GM19240 (cell line): ENCODE measurements at regions not wholly inside any gene's neighbourhood (a gene's known extent, or its start where the extent isn't known, plus 50 kb on each side); places are given as distances from the start of the nearest gene placed in this dataset.
"Not testable (repeated sequence)": the region's sequence is repeated elsewhere in the genome, so short reads cannot be mapped to it uniquely, and the experiment has no call there.

Source experiments
- DNase-seq: peaks from one replicate; pipeline ENCODE4 v3.0.0; 2011; ENCODE audit warnings: low spot score; ENCODE audit not compliant: insufficient read length

GRCh38 chr5:163943546-163943945, 438.1 kb downstream of the MAT2B start:
- no peak for DNase-seq

DNA sequence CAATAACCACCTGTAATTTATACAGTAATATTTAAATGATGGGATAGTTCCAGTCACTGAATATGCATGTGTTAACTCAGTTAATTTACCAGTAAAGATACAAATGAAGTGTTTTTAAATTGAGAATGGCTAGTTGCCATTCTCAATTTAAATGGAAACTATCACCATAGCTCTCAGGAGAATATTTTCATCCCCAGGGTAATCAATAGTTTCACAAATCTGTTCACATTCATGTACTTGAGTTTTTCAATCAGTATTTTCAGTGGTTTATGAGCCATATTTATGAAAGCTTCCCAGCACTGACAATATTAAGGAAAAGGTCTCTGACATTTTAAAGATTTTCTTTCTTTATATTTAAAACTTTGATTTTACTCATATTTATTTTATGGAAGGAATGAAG, 439.3 kb downstream of the MAT2B start:
- no peak for DNase-seq

DNA sequence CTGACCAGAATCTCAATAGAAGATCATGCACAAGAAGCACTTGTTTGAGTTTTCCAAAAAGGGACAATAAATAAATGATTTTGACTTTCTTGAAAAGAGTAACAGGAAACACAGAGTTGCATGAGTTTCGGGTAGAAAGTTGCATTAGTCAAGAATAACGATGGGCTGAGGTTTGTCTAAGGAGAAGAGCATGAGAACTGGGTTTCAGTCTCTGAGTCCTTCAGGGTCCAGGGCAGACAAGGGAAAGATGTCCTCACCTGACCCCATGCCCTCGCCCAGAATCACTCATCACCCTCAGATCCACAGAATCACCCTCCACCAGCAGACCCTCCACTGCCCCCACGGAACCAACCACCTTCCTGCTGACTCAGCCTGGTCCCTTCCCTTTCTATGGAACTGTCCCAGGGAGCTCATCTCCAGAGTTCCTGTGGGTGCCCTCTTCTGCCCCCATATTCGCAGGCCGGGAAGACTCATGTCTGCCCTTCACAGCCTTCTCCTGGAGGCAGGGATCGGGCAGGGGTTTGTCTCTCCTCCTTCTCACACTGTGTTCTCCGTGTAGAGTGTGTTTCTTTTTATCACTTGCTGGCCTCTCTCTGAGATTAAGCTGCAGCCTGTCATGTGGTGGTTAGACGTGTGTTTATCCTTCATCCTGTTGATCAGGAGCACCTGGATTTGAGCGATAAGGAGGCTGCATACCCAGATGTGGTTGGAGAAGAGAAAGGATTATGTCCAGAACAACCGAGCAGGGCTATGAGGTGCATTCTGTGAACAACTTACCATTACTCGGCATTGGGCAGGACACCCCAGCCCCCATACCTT, 442.6 kb downstream of the MAT2B start:
- no peak for DNase-seq

- no peak for DNase-seq
Observed at GRCh38 chr5:163950248-163950647, 444.8 kb downstream of the MAT2B start.

GRCh38 chr5:163951069-163951468, 445.6 kb downstream of the MAT2B start:
- DNase-seq = no peak

DNA sequence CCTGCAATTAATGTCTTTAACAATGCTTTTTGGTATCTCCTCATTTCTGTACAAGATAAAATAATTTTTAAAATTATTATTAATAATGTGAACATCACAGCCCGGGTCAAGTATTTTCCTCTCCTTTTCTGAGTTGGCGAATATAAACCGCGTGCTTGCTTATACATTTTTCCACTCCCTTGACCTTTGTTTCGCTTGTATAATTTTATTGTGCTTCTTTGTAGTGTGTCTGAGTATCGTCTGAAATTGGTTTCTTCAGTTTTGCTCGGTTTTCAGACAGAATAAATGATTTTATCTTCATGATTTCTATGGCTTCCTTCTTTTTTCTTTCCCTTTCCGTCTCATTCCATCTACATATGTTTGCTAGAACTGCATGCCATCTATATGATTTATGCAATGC, 448.5 kb downstream of the MAT2B start:
- no peak for DNase-seq

GRCh38 chr5:163961230-163961629, 455.8 kb downstream of the MAT2B start:
- not testable (repeated sequence) for DNase-seq

DNA sequence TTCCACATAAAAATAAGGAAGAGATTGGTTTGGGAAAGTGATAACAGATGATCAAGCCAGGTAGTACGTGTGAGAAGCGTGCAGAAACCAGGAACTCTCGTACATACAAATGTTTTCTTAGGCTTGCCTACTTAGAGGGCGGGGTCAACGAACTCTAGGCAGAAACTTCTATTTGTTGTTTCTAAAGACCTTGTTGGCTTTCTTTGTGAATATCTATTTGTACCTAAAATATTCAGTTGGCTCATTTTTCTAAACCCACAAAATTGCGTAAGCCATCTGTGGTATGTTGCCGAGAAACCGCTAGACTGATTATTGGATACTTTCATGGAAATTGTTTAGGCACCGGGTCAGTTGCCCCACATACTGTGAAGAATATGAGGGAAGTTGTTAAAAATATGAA, 458.5 kb downstream of the MAT2B start:
- DNase-seq = no peak

DNA sequence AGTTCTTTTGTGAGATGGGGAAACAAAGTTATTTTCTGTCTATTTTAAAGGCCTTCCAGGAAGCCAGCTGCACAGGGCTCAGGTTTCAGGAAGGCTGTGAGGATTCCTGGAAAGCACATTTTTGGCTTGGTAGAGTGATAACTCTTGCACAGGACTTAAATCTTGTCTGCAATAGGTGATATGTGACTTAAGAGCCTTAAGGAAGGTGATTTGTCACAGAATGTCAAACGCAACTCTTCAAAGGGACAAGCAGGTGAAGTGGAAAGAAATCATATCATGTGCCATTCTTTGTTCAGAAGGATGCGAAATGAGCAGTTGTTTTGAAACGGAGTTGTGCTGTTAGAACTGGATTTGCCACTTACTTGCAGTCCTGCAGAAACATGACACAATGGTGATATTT, 459.3 kb downstream of the MAT2B start:
- no peak for DNase-seq

DNA sequence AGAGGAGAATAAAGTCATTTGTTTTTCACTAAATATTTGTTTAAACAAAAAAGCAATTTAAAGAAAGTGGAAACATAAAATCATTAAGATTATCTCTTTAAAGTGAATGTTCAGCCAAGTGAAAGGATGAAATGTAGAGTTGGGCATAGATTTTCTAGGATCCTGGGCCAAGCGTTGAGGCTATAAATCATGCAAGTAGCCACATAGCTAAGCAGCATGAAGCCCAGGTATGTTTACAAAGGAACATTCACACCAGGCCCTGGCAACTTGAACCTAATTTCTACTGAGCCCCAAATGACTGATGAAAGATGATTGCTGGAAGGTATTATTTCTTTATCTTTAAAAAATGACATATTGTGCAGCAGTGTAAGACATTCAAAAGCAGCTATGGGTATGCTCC, 461.8 kb downstream of the MAT2B start:
- no peak for DNase-seq

- DNase-seq = no peak
Observed at GRCh38 chr5:163968651-163969050, 463.2 kb downstream of the MAT2B start.

- DNase-seq = no peak
Observed at GRCh38 chr5:163976696-163977095, 471.3 kb downstream of the MAT2B start.

DNA sequence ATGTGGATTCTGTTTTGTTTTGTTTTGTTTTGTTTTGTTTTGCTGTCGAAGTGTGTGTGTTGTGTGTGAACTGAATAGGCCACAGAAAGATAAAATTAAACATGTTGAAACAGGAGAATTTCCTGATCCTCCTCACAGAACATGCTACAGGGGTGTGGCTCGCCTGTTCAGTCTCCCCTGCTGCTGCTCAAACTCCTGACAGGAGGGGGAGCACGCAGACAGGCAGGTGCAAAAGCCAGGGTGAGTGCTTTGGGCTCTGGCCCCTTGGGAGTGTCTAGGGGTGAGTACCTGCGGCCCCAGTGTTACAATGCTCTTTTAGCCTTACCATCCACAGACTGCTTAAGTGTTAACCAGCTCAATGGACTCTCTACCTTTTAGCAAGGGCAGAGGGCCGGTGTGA, 473.5 kb downstream of the MAT2B start:
- DNase-seq = no peak

GRCh38 chr5:163988566-163988965, 483.1 kb downstream of the MAT2B start:
- no peak for DNase-seq

- no peak for DNase-seq
Observed at GRCh38 chr5:163993126-163993525, 487.7 kb downstream of the MAT2B start.

GRCh38 chr5:163995206-163995605, 489.8 kb downstream of the MAT2B start:
- no peak for DNase-seq

DNA sequence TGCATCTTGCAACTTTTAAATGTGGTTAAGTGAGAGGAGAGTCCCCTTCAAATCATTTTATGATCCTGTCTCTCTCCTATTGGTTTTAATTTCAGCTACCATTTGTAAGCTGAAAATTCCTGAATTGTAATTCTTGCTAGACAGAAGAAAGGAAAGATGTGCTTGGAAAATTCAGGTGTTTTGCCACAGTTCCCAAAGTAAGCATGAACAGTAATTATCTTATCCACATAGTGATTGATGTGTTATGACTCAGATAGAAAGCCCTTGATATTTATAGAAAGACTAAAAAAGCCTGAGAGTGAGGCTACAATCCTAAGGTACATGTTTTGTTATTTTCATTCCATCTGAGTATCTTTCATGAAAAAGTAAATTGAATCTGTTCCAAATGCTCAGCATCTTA, 492.5 kb downstream of the MAT2B start:
- no peak for DNase-seq

GRCh38 chr5:164000241-164000640, 494.8 kb downstream of the MAT2B start:
- no peak for DNase-seq

DNA sequence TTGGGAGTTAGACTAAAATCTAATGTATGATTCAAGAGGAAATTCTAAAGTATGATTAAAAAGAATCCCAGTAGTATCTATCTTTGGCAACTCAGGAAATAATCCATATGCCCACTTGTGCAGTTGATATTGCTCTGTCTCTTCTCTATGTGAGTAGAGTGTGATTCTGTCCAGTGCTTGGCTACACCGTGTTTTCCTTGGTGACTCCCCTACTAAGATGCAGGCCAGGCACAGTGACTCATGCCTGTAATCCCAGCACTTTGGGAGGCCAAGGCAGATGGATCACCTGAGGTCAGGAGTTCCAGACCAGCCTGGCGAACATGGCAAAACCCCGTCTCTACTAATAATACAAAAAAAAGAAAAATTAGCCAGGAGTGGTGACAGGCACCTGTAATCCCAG, 495.4 kb downstream of the MAT2B start:
- DNase-seq = no peak

- no peak for DNase-seq
Observed at GRCh38 chr5:164002214-164002613, 496.8 kb downstream of the MAT2B start.

GRCh38 chr5:164002628-164003027, 497.2 kb downstream of the MAT2B start:
- DNase-seq = no peak

- DNase-seq = no peak
Observed at GRCh38 chr5:164005071-164005470, 499.7 kb downstream of the MAT2B start.

- no peak for DNase-seq
Observed at GRCh38 chr5:164007064-164007463, 501.6 kb downstream of the MAT2B start.

DNA sequence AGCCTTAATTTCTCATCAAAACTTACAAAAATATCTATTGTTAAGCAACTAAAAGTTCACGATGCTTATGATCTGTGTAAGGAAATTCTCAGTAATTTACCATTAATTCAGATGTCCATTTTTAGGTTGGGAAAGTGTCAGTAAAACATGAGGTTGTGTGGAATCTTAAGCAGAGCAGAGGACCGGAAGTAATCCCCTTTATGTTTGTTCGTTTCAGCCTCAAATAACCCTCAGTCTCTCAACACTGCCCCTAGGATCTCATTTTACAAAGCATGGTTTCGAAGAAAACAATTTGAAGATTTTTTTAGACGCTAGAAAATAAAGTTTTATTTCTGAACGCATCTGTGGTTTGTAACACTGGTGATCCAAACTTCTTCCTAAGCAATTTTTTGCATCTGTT, 504.2 kb downstream of the MAT2B start:
- DNase-seq = no peak
